ENCODE measurements at regions not wholly inside any gene's neighbourhood (a gene's known extent, or its start where the extent isn't known, plus 50 kb on each side); places are given as distances from the start of the nearest gene placed in this dataset.

DNA sequence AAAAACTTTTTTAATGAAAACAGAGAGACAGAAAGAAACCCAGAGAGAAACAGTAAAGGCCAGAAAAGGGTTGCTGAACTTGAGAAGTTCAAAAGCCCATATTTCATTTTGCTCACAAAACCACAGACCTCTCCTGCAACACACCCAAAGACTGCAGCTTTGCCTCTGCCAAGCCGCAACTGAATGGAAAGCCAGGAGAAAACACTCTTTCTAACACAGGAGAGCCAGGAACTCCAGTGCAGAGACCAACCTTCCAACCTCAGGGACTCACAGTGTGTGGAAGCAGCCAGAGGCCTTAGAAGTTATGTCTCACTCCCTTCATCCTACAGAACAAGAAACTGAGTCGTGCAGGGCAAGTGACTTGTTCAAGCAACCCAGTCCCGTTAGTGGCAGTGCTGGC, 163.1 kb upstream of the HES1 start (continued):
- TF ChIP-seq, protein P1, sequence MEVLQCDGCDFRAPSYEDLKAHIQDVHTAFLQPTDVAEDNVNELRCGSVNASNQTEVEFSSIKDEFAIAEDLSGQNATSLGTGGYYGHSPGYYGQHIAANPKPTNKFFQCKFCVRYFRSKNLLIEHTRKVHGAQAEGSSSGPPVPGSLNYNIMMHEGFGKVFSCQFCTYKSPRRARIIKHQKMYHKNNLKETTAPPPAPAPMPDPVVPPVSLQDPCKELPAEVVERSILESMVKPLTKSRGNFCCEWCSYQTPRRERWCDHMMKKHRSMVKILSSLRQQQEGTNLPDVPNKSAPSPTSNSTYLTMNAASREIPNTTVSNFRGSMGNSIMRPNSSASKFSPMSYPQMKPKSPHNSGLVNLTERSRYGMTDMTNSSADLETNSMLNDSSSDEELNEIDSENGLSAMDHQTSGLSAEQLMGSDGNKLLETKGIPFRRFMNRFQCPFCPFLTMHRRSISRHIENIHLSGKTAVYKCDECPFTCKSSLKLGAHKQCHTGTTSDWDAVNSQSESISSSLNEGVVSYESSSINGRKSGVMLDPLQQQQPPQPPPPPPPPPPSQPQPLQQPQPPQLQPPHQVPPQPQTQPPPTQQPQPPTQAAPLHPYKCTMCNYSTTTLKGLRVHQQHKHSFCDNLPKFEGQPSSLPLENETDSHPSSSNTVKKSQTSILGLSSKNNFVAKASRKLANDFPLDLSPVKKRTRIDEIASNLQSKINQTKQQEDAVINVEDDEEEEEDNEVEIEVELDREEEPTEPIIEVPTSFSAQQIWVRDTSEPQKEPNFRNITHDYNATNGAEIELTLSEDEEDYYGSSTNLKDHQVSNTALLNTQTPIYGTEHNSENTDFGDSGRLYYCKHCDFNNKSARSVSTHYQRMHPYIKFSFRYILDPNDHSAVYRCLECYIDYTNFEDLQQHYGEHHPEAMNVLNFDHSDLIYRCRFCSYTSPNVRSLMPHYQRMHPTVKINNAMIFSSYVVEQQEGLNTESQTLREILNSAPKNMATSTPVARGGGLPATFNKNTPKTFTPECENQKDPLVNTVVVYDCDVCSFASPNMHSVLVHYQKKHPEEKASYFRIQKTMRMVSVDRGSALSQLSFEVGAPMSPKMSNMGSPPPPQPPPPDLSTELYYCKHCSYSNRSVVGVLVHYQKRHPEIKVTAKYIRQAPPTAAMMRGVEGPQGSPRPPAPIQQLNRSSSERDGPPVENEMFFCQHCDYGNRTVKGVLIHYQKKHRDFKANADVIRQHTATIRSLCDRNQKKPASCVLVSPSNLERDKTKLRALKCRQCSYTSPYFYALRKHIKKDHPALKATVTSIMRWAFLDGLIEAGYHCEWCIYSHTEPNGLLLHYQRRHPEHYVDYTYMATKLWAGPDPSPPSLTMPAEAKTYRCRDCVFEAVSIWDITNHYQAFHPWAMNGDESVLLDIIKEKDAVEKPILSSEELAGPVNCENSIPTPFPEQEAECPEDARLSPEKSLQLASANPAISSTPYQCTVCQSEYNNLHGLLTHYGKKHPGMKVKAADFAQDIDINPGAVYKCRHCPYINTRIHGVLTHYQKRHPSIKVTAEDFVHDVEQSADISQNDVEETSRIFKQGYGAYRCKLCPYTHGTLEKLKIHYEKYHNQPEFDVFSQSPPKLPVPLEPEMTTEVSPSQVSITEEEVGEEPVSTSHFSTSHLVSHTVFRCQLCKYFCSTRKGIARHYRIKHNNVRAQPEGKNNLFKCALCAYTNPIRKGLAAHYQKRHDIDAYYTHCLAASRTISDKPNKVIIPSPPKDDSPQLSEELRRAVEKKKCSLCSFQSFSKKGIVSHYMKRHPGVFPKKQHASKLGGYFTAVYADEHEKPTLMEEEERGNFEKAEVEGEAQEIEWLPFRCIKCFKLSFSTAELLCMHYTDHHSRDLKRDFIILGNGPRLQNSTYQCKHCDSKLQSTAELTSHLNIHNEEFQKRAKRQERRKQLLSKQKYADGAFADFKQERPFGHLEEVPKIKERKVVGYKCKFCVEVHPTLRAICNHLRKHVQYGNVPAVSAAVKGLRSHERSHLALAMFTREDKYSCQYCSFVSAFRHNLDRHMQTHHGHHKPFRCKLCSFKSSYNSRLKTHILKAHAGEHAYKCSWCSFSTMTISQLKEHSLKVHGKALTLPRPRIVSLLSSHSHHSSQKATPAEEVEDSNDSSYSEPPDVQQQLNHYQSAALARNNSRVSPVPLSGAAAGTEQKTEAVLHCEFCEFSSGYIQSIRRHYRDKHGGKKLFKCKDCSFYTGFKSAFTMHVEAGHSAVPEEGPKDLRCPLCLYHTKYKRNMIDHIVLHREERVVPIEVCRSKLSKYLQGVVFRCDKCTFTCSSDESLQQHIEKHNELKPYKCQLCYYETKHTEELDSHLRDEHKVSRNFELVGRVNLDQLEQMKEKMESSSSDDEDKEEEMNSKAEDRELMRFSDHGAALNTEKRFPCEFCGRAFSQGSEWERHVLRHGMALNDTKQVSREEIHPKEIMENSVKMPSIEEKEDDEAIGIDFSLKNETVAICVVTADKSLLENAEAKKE (CRISPR knock-in tag; IDR thresholded peaks at IDR 0.05) = no peak
- TF ChIP-seq EZH2phosphoT487 (IDR thresholded peaks at IDR 0.05; ENCODE audit: unreplicated experiment) = no peak
- TF ChIP-seq EZH2 (IDR thresholded peaks at IDR 0.05; ENCODE audit: low read depth, unreplicated experiment) = no peak
- TF ChIP-seq, protein P2, sequence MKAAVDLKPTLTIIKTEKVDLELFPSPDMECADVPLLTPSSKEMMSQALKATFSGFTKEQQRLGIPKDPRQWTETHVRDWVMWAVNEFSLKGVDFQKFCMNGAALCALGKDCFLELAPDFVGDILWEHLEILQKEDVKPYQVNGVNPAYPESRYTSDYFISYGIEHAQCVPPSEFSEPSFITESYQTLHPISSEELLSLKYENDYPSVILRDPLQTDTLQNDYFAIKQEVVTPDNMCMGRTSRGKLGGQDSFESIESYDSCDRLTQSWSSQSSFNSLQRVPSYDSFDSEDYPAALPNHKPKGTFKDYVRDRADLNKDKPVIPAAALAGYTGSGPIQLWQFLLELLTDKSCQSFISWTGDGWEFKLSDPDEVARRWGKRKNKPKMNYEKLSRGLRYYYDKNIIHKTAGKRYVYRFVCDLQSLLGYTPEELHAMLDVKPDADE (IDR thresholded peaks at IDR 0.05) = no peak
- no peak for TF ChIP-seq CREB1 (CRISPR knock-in tag; IDR thresholded peaks at IDR 0.05; ENCODE audit: low read depth)
- TF ChIP-seq STAT1 (IDR thresholded peaks at IDR 0.05; ENCODE audit: unreplicated experiment) = no peak
- TF ChIP-seq, protein P3, sequence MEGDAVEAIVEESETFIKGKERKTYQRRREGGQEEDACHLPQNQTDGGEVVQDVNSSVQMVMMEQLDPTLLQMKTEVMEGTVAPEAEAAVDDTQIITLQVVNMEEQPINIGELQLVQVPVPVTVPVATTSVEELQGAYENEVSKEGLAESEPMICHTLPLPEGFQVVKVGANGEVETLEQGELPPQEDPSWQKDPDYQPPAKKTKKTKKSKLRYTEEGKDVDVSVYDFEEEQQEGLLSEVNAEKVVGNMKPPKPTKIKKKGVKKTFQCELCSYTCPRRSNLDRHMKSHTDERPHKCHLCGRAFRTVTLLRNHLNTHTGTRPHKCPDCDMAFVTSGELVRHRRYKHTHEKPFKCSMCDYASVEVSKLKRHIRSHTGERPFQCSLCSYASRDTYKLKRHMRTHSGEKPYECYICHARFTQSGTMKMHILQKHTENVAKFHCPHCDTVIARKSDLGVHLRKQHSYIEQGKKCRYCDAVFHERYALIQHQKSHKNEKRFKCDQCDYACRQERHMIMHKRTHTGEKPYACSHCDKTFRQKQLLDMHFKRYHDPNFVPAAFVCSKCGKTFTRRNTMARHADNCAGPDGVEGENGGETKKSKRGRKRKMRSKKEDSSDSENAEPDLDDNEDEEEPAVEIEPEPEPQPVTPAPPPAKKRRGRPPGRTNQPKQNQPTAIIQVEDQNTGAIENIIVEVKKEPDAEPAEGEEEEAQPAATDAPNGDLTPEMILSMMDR (conservative IDR thresholded peaks at IDR 0.05; ENCODE audit: low read depth in 2 of 2) = no peak
- TF ChIP-seq POLR2AphosphoS5 (IDR thresholded peaks at IDR 0.05; ENCODE audit: low read depth) = no peak
- no peak for TF ChIP-seq ZNF331 (CRISPR knock-in tag; IDR thresholded peaks at IDR 0.05; ENCODE audit: low read depth)
- TF ChIP-seq ZNF114 (CRISPR knock-in tag; IDR thresholded peaks at IDR 0.05) = no peak
